Subcutaneous abdominal adipose tissue (tissue), 5 donors: ENCODE measurements at regions not wholly inside any gene's neighbourhood (a gene's known extent, or its start where the extent isn't known, plus 50 kb on each side); places are given as distances from the start of the nearest gene placed in this dataset.
"Not testable (repeated sequence)": the region's sequence is repeated elsewhere in the genome, so short reads cannot be mapped to it uniquely, and the experiment has no call there.

ENCODE experiments used
- H3K27ac ChIP-seq: one replicate; pipeline ENCODE4 v1.7.0; 2013; ENCODE audit warnings: low read depth, mild to moderate bottlenecking, inconsistent platforms, low read length, moderate library complexity
- H3K27me3 ChIP-seq, 5 donors: one replicate each; pipeline ENCODE4 v1.7.0; 2013; ENCODE audit warnings: low read length in 5 of 5, inconsistent platforms in 1 of 5; ENCODE audit not compliant: control insufficient read depth in 5 of 5, insufficient read depth in 4 of 5
- H3K36me3 ChIP-seq, 5 donors: one replicate each; pipeline ENCODE4 v1.7.0; 2013; ENCODE audit warnings: low read length in 5 of 5; ENCODE audit not compliant: control insufficient read depth in 5 of 5, insufficient read depth in 5 of 5
- H3K4me1 ChIP-seq, 5 donors: one replicate each; pipeline ENCODE4 v1.7.0; 2013; ENCODE audit warnings: low read length in 5 of 5, mild to moderate bottlenecking in 3 of 5, moderate library complexity in 1 of 5; ENCODE audit not compliant: control insufficient read depth in 5 of 5, insufficient read depth in 5 of 5
- H3K4me3 ChIP-seq, 5 donors: one replicate each; pipeline ENCODE4 v1.7.0; 2013; ENCODE audit warnings: low read length in 5 of 5, low read depth in 1 of 5
- H3K9ac ChIP-seq, 5 donors: one replicate each; pipeline ENCODE4 v1.7.0; 2013; ENCODE audit warnings: low read length in 5 of 5, mild to moderate bottlenecking in 4 of 5, moderate library complexity in 3 of 5
- H3K9me3 ChIP-seq, 5 donors: one replicate each; pipeline ENCODE4 v1.7.0; 2013; ENCODE audit warnings: low read length in 5 of 5; ENCODE audit not compliant: control insufficient read depth in 5 of 5
- donor health status: healthy.
- donor health status: healthy.
- donor health status: healthy.
- donor health status: healthy.
- donor health status: healthy.

- not testable (repeated sequence) for H3K36me3 ChIP-seq, H3K9ac ChIP-seq, H3K9me3 ChIP-seq, H3K4me3 ChIP-seq, H3K27ac ChIP-seq, H3K27me3 ChIP-seq
- peaks cover 0 to 10% (median 4%) of the 10 kb centered on the region in 5 donors for H3K4me1 ChIP-seq
These were observed 173.2 kb upstream of the KCTD7 start for GRCh38 chr7:66455432-66455831.

GRCh38 chr7:66456431-66456830 is 172.2 kb upstream of the KCTD7 start:
- not testable (repeated sequence) for H3K27ac ChIP-seq, H3K4me3 ChIP-seq, H3K9me3 ChIP-seq, H3K9ac ChIP-seq, H3K27me3 ChIP-seq, H3K36me3 ChIP-seq
- peaks cover 0 to 10% (median 4%) of the 10 kb centered on the region in 5 donors for H3K4me1 ChIP-seq

GRCh38 chr7:66458991-66459390 is 169.7 kb upstream of the KCTD7 start:
- not testable (repeated sequence) for H3K9me3 ChIP-seq, H3K4me1 ChIP-seq, H3K27ac ChIP-seq, H3K36me3 ChIP-seq, H3K27me3 ChIP-seq, H3K4me3 ChIP-seq, H3K9ac ChIP-seq

GRCh38 chr7:66459783-66460413 is 168.8 kb upstream of the KCTD7 start:
- H3K27ac ChIP-seq, H3K36me3 ChIP-seq, H3K9me3 ChIP-seq, H3K27me3 ChIP-seq, H3K4me3 ChIP-seq, H3K4me1 ChIP-seq, H3K9ac ChIP-seq: not testable (repeated sequence)

GRCh38 chr7:66460921-66461361 is 167.7 kb upstream of the KCTD7 start:
- Histone ChIP-seq H3K4me1 (peaks cover 0 to 7% (median 4%) of the 10 kb centered on the region in 5 donors), H3K9me3 (no peaks in the 10 kb centered on the region), H3K27ac (no peak overlapping the region), H3K9ac (no peak overlapping the region), H3K27me3 (no peaks in the 10 kb centered on the region), H3K4me3 (no peak overlapping the region), H3K36me3 (peaks cover 0 to 3% (median 0%) of the 10 kb centered on the region in 5 donors)

- H3K9me3 ChIP-seq, H3K4me1 ChIP-seq, H3K27ac ChIP-seq, H3K4me3 ChIP-seq, H3K27me3 ChIP-seq, H3K9ac ChIP-seq, H3K36me3 ChIP-seq: not testable (repeated sequence)
These were observed 167.3 kb upstream of the KCTD7 start for GRCh38 chr7:66461397-66461796.

- H3K27ac ChIP-seq, H3K9me3 ChIP-seq, H3K4me1 ChIP-seq, H3K36me3 ChIP-seq, H3K9ac ChIP-seq, H3K27me3 ChIP-seq, H3K4me3 ChIP-seq: not testable (repeated sequence)
These were observed 165.8 kb upstream of the KCTD7 start for GRCh38 chr7:66462831-66463230.

GRCh38 chr7:66464059-66464458 is 164.6 kb upstream of the KCTD7 start:
- no peaks in the 10 kb centered on the region for H3K9me3 ChIP-seq
- H3K4me3 ChIP-seq = no peak overlapping the region
- no peak overlapping the region for H3K9ac ChIP-seq
- H3K27ac ChIP-seq = no peak overlapping the region
- no peaks in the 10 kb centered on the region for H3K27me3 ChIP-seq
- H3K4me1 ChIP-seq = no peaks in the 10 kb centered on the region
- peaks cover 0 to 3% (median 0%) of the 10 kb centered on the region in 5 donors for H3K36me3 ChIP-seq

GRCh38 chr7:66466081-66466600 is 162.5 kb upstream of the KCTD7 start:
- no peaks in the 10 kb centered on the region for H3K9me3 ChIP-seq
- no peak overlapping the region for H3K27ac ChIP-seq
- H3K36me3 ChIP-seq = peaks cover 0 to 3% (median 0%) of the 10 kb centered on the region in 5 donors
- peaks cover 0 to 8% (median 0%) of the 10 kb centered on the region in 5 donors for H3K4me1 ChIP-seq
- no peaks in the 10 kb centered on the region for H3K27me3 ChIP-seq
- no peak overlapping the region for H3K4me3 ChIP-seq
- no peak overlapping the region for H3K9ac ChIP-seq

GRCh38 chr7:66467887-66468286 is 160.8 kb upstream of the KCTD7 start:
- Histone ChIP-seq H3K27me3 (no peaks in the 10 kb centered on the region), H3K9ac (no peak overlapping the region), H3K4me1 (peaks cover 0 to 8% (median 0%) of the 10 kb centered on the region in 5 donors), H3K27ac (no peak overlapping the region), H3K4me3 (no peak overlapping the region), H3K36me3 (peaks cover 0 to 3% (median 0%) of the 10 kb centered on the region in 5 donors), H3K9me3 (no peaks in the 10 kb centered on the region)
